ENCODE measurements at regions not wholly inside any gene's neighbourhood (a gene's known extent, or its start where the extent isn't known, plus 50 kb on each side); places are given as distances from the start of the nearest gene placed in this dataset.

- intact Hi-C loops (cut with micrococcal nuclease), result no loop called here
- Mint-ChIP-seq H3K27me3 (no peaks in the 10 kb centered on the region), H3K27ac (no peak overlapping the region), H3K9me3 (no peaks in the 10 kb centered on the region), H3K36me3 (ENCODE audit: low read depth) (no peaks in the 10 kb centered on the region), H3K4me1 (no peaks in the 10 kb centered on the region), H3K4me3 (no peak overlapping the region)
- no peak for ATAC-seq (ENCODE audit: low read depth)
- CTCF ChIA-PET, result no interaction called here
- TF ChIP-seq, protein P1, sequence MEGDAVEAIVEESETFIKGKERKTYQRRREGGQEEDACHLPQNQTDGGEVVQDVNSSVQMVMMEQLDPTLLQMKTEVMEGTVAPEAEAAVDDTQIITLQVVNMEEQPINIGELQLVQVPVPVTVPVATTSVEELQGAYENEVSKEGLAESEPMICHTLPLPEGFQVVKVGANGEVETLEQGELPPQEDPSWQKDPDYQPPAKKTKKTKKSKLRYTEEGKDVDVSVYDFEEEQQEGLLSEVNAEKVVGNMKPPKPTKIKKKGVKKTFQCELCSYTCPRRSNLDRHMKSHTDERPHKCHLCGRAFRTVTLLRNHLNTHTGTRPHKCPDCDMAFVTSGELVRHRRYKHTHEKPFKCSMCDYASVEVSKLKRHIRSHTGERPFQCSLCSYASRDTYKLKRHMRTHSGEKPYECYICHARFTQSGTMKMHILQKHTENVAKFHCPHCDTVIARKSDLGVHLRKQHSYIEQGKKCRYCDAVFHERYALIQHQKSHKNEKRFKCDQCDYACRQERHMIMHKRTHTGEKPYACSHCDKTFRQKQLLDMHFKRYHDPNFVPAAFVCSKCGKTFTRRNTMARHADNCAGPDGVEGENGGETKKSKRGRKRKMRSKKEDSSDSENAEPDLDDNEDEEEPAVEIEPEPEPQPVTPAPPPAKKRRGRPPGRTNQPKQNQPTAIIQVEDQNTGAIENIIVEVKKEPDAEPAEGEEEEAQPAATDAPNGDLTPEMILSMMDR (IDR thresholded peaks at IDR 0.05), result no peak
- no peak for DNase-seq
- POLR2A ChIA-PET, result no interaction called here
Measured at GRCh38 chr1:60984062-60984799, 98.1 kb upstream of the NFIA start.

DNA sequence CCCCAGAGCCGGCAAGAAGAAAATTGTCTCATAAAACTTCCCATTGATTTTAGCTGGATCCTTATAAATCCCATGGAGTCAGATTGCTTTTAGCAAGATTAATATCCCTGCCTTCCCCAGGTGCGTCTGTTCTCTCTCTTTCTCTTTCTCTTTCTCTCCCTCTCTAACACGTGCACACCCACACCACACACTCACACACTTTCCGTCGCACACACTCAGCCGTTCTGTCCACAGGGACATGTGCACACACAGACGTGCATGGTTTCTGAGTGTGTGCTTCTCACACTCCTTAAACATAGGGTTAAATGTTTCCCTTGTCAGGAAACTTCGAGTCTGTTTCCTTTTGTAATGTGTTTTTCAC lies 98.7 kb upstream of the NFIA start:
- no peak for ATAC-seq (ENCODE audit: low read depth)
- H3K36me3 Mint-ChIP-seq (ENCODE audit: low read depth), result no peaks in the 10 kb centered on the region
- DNase-seq, result no peak
- ChIA-PET POLR2A (no interaction called here), CTCF (no interaction called here)
- H3K4me3 Mint-ChIP-seq, result no peak overlapping the region
- no peaks in the 10 kb centered on the region for H3K27me3 Mint-ChIP-seq
- H3K4me1 Mint-ChIP-seq, result peaks cover 3% of the 10 kb centered on the region
- TF ChIP-seq, protein P1 (IDR thresholded peaks at IDR 0.05), result no peak
- intact Hi-C loops (cut with micrococcal nuclease), result no loop called here
- H3K9me3 Mint-ChIP-seq, result no peaks in the 10 kb centered on the region
- H3K27ac Mint-ChIP-seq, result no peak overlapping the region

DNA sequence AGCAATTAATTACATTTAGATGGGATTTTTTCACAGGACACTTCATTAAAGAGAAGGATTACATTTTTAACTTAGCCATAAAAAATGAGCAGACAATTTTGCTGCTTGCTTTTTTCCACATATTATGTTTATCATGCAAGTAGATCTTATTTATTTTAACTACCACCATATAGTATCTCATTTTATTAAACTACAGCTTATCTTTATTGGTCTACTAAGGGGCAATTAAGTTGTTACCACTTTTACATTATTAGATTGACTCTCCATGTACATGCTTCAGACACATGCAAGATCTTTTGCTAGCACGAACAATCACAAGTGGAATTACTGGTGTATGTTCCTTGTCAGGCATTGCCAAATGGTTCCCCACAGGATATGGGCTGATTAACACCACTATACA lies 99.8 kb upstream of the NFIA start:
- H3K4me3 Mint-ChIP-seq, result no peak overlapping the region
- no peak for ATAC-seq (ENCODE audit: low read depth)
- TF ChIP-seq, protein P1 (IDR thresholded peaks at IDR 0.05), result no peak
- DNase-seq, result no peak
- ChIA-PET POLR2A (no interaction called here), CTCF (no interaction called here)
- no peaks in the 10 kb centered on the region for H3K27me3 Mint-ChIP-seq
- H3K9me3 Mint-ChIP-seq, result no peaks in the 10 kb centered on the region
- intact Hi-C loops (cut with micrococcal nuclease), result no loop called here
- no peaks in the 10 kb centered on the region for H3K36me3 Mint-ChIP-seq (ENCODE audit: low read depth)
- H3K27ac Mint-ChIP-seq, result no peak overlapping the region
- peaks cover 7% of the 10 kb centered on the region for H3K4me1 Mint-ChIP-seq

- intact Hi-C loops (cut with micrococcal nuclease), result no loop called here
- Mint-ChIP-seq H3K27me3 (no peaks in the 10 kb centered on the region), H3K4me1 (peaks cover 7% of the 10 kb centered on the region), H3K36me3 (ENCODE audit: low read depth) (no peaks in the 10 kb centered on the region), H3K9me3 (no peaks in the 10 kb centered on the region), H3K4me3 (no peak overlapping the region), H3K27ac (no peak overlapping the region)
- DNase-seq, result no peak
- CTCF ChIA-PET, result interaction anchor here (1.2 kb wide), 1 partner anchor 8 kb away, joined by 3 read pairs; no protein-coding TSS in a partner anchor
- ATAC-seq (ENCODE audit: low read depth), result no peak
- POLR2A ChIA-PET, result no interaction called here
- TF ChIP-seq, protein P1 (IDR thresholded peaks at IDR 0.05), result no peak
Measured at GRCh38 chr1:60981357-60981756, 101.0 kb upstream of the NFIA start.

GRCh38 chr1:60978421-60979357 lies 103.7 kb upstream of the NFIA start:
- TF ChIP-seq, protein P1 (IDR thresholded peaks at IDR 0.05), result no peak
- no peak for DNase-seq
- CTCF ChIA-PET, result interaction anchor here (0.6 to 1.7 kb wide), 4 partner anchors 43 to 610 kb away, joined by 3 to 5 read pairs (median 4); no protein-coding TSS in a partner anchor
- peaks cover 7% of the 10 kb centered on the region for H3K4me1 Mint-ChIP-seq
- POLR2A ChIA-PET, result no interaction called here
- H3K9me3 Mint-ChIP-seq, result no peaks in the 10 kb centered on the region
- no peak overlapping the region for H3K27ac Mint-ChIP-seq
- no peak overlapping the region for H3K4me3 Mint-ChIP-seq
- no peak for ATAC-seq (ENCODE audit: low read depth)
- peaks cover 1% of the 10 kb centered on the region for H3K27me3 Mint-ChIP-seq
- H3K36me3 Mint-ChIP-seq (ENCODE audit: low read depth), result no peaks in the 10 kb centered on the region
- intact Hi-C loops (cut with micrococcal nuclease), result loop anchor here (2.0 to 5.0 kb wide), 2 partner anchors 474 to 609 kb away; no protein-coding TSS in a partner anchor
